DND-41 (cell line): ENCODE measurements at regions not wholly inside any gene's neighbourhood (a gene's known extent, or its start where the extent isn't known, plus 50 kb on each side); places are given as distances from the start of the nearest gene placed in this dataset.

Source experiments
- ATAC-seq: fragments of 200-7000 bp; cut with Tn5 transposase; 3 replicates; pipeline ENCODE4 v1.9.1; 2021; ENCODE audit warnings: low read depth; ENCODE audit not compliant: insufficient read depth
- DNase-seq: peaks from one replicate; pipeline ENCODE4 v3.0.0-alpha.2; 2020
- H2AFZ ChIP-seq: 2 replicates; pipeline ENCODE4 v1.6.0; 2012; ENCODE audit warnings: low read depth, low read length
- H3K27ac ChIP-seq: 2 replicates; pipeline ENCODE4 v1.5.1; 2012; ENCODE audit warnings: low read length, inconsistent platforms
- H3K27me3 ChIP-seq: fragments of 200-600 bp; sonication (generic); 2 replicates; pipeline ENCODE4 v1.6.0; 2012; ENCODE audit warnings: low read length, mild to moderate bottlenecking, inconsistent platforms; ENCODE audit not compliant: insufficient read depth, poor library complexity
- H3K36me3 ChIP-seq: 2 replicates; pipeline ENCODE4 v1.5.1; 2012; ENCODE audit warnings: low read length, inconsistent platforms; ENCODE audit not compliant: insufficient read depth
- H3K4me1 ChIP-seq: 2 replicates; pipeline ENCODE4 v1.5.1; 2012; ENCODE audit warnings: mild to moderate bottlenecking, low read length; ENCODE audit not compliant: insufficient read depth
- H3K4me2 ChIP-seq: 2 replicates; pipeline ENCODE4 v1.6.0; 2012; ENCODE audit warnings: mild to moderate bottlenecking, moderate library complexity, low read length, inconsistent platforms; ENCODE audit not compliant: insufficient read depth
- H3K4me3 ChIP-seq, 2 experiments: fragments of 200-600 bp in 1 of 2; shearing (Covaris generic) in 1 of 2; 2 replicates each; pipeline ENCODE4 v1.5.1; 2012 to 2016; ENCODE audit warnings: inconsistent platforms in 2 of 2, low read length in 2 of 2, mild to moderate bottlenecking in 2 of 2, low read depth in 1 of 2, moderate library complexity in 1 of 2
- H3K79me2 ChIP-seq: 2 replicates; pipeline ENCODE4 v1.6.0; 2012; ENCODE audit warnings: low read length, inconsistent platforms; ENCODE audit not compliant: insufficient read depth
- H3K9ac ChIP-seq: 2 replicates; pipeline ENCODE4 v1.6.0; 2012; ENCODE audit warnings: low read depth, mild to moderate bottlenecking, inconsistent platforms, low read length, moderate library complexity
- H3K9me3 ChIP-seq: 2 replicates; pipeline ENCODE4 v1.5.1; 2012; ENCODE audit warnings: low read length, moderate library complexity, mild to moderate bottlenecking, inconsistent platforms; ENCODE audit not compliant: insufficient read depth, severe bottlenecking
- H4K20me1 ChIP-seq: 2 replicates; pipeline ENCODE4 v1.6.0; 2012; ENCODE audit warnings: low read length; ENCODE audit not compliant: insufficient read depth
- CTCF ChIP-seq: IDR thresholded peaks from 2 replicates; pipeline ENCODE4 v1.5.1; 2012; ENCODE audit warnings: borderline replicate concordance, low read length, moderate library complexity, mild to moderate bottlenecking; ENCODE audit not compliant: poor library complexity, severe bottlenecking; ENCODE audit errors: extremely low read depth
- EZH2 ChIP-seq: IDR thresholded peaks from 3 replicates; pipeline ENCODE4 v1.6.1; 2012; ENCODE audit warnings: borderline replicate concordance, low read depth, mild to moderate bottlenecking, moderate library complexity, low read length, inconsistent platforms; ENCODE audit not compliant: severe bottlenecking

DNA sequence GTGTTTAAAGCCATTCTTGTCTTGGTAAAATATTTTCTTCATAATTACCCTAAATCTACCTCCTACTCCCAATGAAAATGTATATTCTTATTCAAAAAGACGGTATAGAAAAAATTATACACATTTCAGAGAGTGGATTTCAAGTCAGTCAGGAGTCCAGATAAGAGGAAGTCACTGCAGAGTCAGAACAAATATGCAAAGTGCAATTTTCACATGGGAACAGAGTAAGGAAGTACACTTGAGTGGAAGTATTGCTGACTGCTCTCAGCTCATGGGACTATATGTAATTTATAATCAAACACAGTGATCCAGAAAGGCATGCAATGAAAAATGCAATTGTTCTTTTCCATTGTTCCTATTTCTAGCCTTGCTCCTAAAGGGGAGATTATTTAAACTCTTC lies 1128.0 kb downstream of the AACS start:
- Histone ChIP-seq H3K9me3 (no peaks in the 10 kb centered on the region), H3K9ac (no peak overlapping the region), H3K4me2 (no peak overlapping the region), H3K36me3 (no peaks in the 10 kb centered on the region), H3K27ac (no peak overlapping the region), H3K4me3 (no peak overlapping the region), H2AFZ (no peak overlapping the region), H3K79me2 (no peaks in the 10 kb centered on the region), H3K4me1 (no peaks in the 10 kb centered on the region), H4K20me1 (no peaks in the 10 kb centered on the region), H3K27me3 (no peaks in the 10 kb centered on the region)
- DNase-seq (no peak), ATAC-seq (no peak)
- TF ChIP-seq CTCF (no peak), EZH2 (no peak)

DNA sequence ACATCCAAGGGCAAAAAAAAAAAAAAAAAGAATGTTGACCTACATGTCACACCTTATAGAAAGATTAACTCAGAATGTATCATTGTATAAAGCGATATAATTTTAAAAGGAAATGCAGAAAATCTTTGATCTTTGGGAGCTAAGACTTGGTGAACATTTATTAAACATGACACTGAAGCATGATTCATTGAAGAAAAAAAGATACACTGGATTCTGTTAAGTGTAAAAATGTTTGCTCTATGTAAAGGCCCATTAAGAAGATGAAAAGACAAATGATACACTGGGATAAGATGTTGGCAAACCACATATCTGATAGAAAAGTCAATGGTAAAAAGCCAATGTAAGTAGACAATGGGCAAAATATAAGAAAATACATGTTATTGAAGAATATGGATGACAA lies 1131.0 kb downstream of the AACS start:
- Histone ChIP-seq H4K20me1 (no peaks in the 10 kb centered on the region), H3K79me2 (no peaks in the 10 kb centered on the region)

DNA sequence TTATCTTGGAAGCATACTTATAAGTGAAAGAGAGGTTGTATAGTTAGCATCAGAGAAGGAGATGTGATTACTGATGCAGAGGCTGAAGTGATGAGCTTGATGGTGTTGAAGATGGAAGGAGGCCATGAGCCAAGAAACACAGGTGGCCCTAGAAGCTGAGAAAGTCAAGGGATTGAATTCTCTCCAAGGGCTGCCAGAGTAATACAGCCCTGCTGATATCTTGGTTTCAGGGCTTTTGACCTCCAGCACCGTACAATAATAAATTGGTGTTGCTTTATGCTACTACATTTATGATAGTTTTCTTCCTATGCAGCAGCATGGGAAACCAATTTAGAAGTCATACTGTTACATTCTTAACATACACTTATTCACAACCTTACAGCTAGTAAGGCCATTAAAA lies 1133.3 kb downstream of the AACS start:
- TF ChIP-seq CTCF: no peak
- TF ChIP-seq EZH2: no peak
- H3K4me3 ChIP-seq: no peak overlapping the region
- H4K20me1 ChIP-seq: no peaks in the 10 kb centered on the region
- DNase-seq (no peak), ATAC-seq (no peak)
- no peaks in the 10 kb centered on the region for H3K4me1 ChIP-seq
- no peak overlapping the region for H3K4me2 ChIP-seq
- H3K9me3 ChIP-seq: no peaks in the 10 kb centered on the region
- H3K27ac ChIP-seq: no peak overlapping the region
- H3K9ac ChIP-seq: no peak overlapping the region
- no peaks in the 10 kb centered on the region for H3K79me2 ChIP-seq
- no peak overlapping the region for H2AFZ ChIP-seq
- no peaks in the 10 kb centered on the region for H3K27me3 ChIP-seq
- no peaks in the 10 kb centered on the region for H3K36me3 ChIP-seq

More for the DNA sequence above, 1131.0 kb downstream of the AACS start:
- DNase-seq (no peak), ATAC-seq (no peak)
- H3K36me3 ChIP-seq: no peaks in the 10 kb centered on the region
- no peak overlapping the region for H2AFZ ChIP-seq
- no peaks in the 10 kb centered on the region for H3K27me3 ChIP-seq
- H3K4me2 ChIP-seq: no peak overlapping the region
- no peak overlapping the region for H3K27ac ChIP-seq
- H3K9me3 ChIP-seq: no peaks in the 10 kb centered on the region
- no peaks in the 10 kb centered on the region for H3K4me1 ChIP-seq
- H3K9ac ChIP-seq: no peak overlapping the region
- no peak for TF ChIP-seq CTCF
- no peak for TF ChIP-seq EZH2
- H3K4me3 ChIP-seq: no peak overlapping the region

- Histone ChIP-seq H3K9ac (no peak overlapping the region), H3K9me3 (no peaks in the 10 kb centered on the region), H3K36me3 (no peaks in the 10 kb centered on the region), H3K27me3 (no peaks in the 10 kb centered on the region), H4K20me1 (no peaks in the 10 kb centered on the region), H2AFZ (no peak overlapping the region), H3K27ac (no peak overlapping the region), H3K79me2 (no peaks in the 10 kb centered on the region), H3K4me2 (no peak overlapping the region), H3K4me1 (no peaks in the 10 kb centered on the region), H3K4me3 (no peak overlapping the region)
- ATAC-seq (no peak), DNase-seq (no peak)
- no peak for TF ChIP-seq CTCF
- no peak for TF ChIP-seq EZH2
Measured at GRCh38 chr12:126198966-126199692, 1133.9 kb downstream of the AACS start.
